Activated CD4-positive, alpha-beta memory T cell treated with anti-CD3 and anti-CD28 coated beads for 36 hours (primary cell): ENCODE measurements at regions not wholly inside any gene's neighbourhood (a gene's known extent, or its start where the extent isn't known, plus 50 kb on each side); places are given as distances from the start of the nearest gene placed in this dataset.

Experiments used
- CTCF ChIA-PET: fragments of 350-600 bp; sonication (Branson Sonifier 250); formaldehyde crosslinking; loops from one replicate; lab custom pipeline; 2021; ENCODE audit warnings: antibody characterized with exemption, inconsistent platforms; lab: Charles Lee
- POLR2A ChIA-PET: fragments of 350-600 bp; sonication (Branson Sonifier 250); formaldehyde crosslinking; loops from one replicate; lab custom pipeline; 2021; ENCODE audit warnings: antibody characterized with exemption; lab: Charles Lee
- DNase-seq: peaks from one replicate; pipeline ENCODE4 v3.0.0-alpha.2; 2020
- H3K27ac Mint-ChIP-seq: one replicate; pipeline ENCODE4 v1.8.0; 2021; ENCODE audit warnings: mixed read lengths
- H3K27me3 Mint-ChIP-seq: one replicate; pipeline ENCODE4 v1.8.0; 2021; ENCODE audit warnings: mixed read lengths
- H3K36me3 Mint-ChIP-seq: one replicate; pipeline ENCODE4 v1.8.0; 2021; ENCODE audit warnings: mixed read lengths
- H3K4me1 Mint-ChIP-seq: one replicate; pipeline ENCODE4 v1.8.0; 2021; ENCODE audit warnings: low read depth, mixed read lengths
- H3K4me3 Mint-ChIP-seq: one replicate; pipeline ENCODE4 v1.8.0; 2021; ENCODE audit warnings: mild to moderate bottlenecking, mixed read lengths
- H3K9me3 Mint-ChIP-seq: one replicate; pipeline ENCODE4 v1.8.0; 2021; ENCODE audit warnings: mixed read lengths
- intact Hi-C: fragments of 100-400 bp; cut with micrococcal nuclease; formaldehyde crosslinking; loops from one replicate; pipeline ENCODE4 v1.15.1; 2023

GRCh38 chr4:32268863-32269262, 1548.7 kb downstream of the PCDH7 start:
- intact Hi-C loops: no loop called here
- no peak overlapping the region for H3K4me3 Mint-ChIP-seq
- no peak overlapping the region for H3K27ac Mint-ChIP-seq
- ChIA-PET POLR2A (no interaction called here), CTCF (no interaction called here)
- no peak for DNase-seq
- peaks cover 22% of the 10 kb centered on the region for H3K9me3 Mint-ChIP-seq
- no peaks in the 10 kb centered on the region for H3K27me3 Mint-ChIP-seq
- H3K4me1 Mint-ChIP-seq: no peaks in the 10 kb centered on the region
- no peaks in the 10 kb centered on the region for H3K36me3 Mint-ChIP-seq

- DNase-seq: no peak
- H3K4me3 Mint-ChIP-seq: no peak overlapping the region
- intact Hi-C loops: no loop called here
- no peaks in the 10 kb centered on the region for H3K27me3 Mint-ChIP-seq
- no peaks in the 10 kb centered on the region for H3K4me1 Mint-ChIP-seq
- ChIA-PET CTCF (no interaction called here), POLR2A (no interaction called here)
- H3K36me3 Mint-ChIP-seq: no peaks in the 10 kb centered on the region
- H3K9me3 Mint-ChIP-seq: peaks cover 10% of the 10 kb centered on the region
- no peak overlapping the region for H3K27ac Mint-ChIP-seq
These were observed 1569.9 kb downstream of the PCDH7 start for GRCh38 chr4:32290102-32290501.

- no peak for DNase-seq
- Mint-ChIP-seq H3K9me3 (peaks cover 6% of the 10 kb centered on the region), H3K27ac (no peak overlapping the region), H3K4me3 (no peak overlapping the region), H3K27me3 (no peaks in the 10 kb centered on the region), H3K36me3 (no peaks in the 10 kb centered on the region), H3K4me1 (no peaks in the 10 kb centered on the region)
- CTCF ChIA-PET: no interaction called here
- POLR2A ChIA-PET: no interaction called here
- intact Hi-C loops: no loop called here
These were observed 1598.8 kb downstream of the PCDH7 start for GRCh38 chr4:32318926-32319325.

- POLR2A ChIA-PET: no interaction called here
- Mint-ChIP-seq H3K4me1 (no peaks in the 10 kb centered on the region), H3K9me3 (peaks cover 18% of the 10 kb centered on the region), H3K4me3 (no peak overlapping the region), H3K27me3 (no peaks in the 10 kb centered on the region), H3K27ac (no peak overlapping the region), H3K36me3 (no peaks in the 10 kb centered on the region)
- CTCF ChIA-PET: no interaction called here
- intact Hi-C loops: no loop called here
- no peak for DNase-seq
These were observed 1601.3 kb downstream of the PCDH7 start for GRCh38 chr4:32321421-32321820.

GRCh38 chr4:32334759-32335158, 1614.6 kb downstream of the PCDH7 start:
- no peaks in the 10 kb centered on the region for H3K36me3 Mint-ChIP-seq
- no peak for DNase-seq
- H3K27me3 Mint-ChIP-seq: no peaks in the 10 kb centered on the region
- peaks cover 10% of the 10 kb centered on the region for H3K9me3 Mint-ChIP-seq
- intact Hi-C loops: no loop called here
- no peak overlapping the region for H3K4me3 Mint-ChIP-seq
- no peaks in the 10 kb centered on the region for H3K4me1 Mint-ChIP-seq
- ChIA-PET POLR2A (no interaction called here), CTCF (no interaction called here)
- H3K27ac Mint-ChIP-seq: no peak overlapping the region

GRCh38 chr4:32337403-32337802, 1617.2 kb downstream of the PCDH7 start:
- POLR2A ChIA-PET: no interaction called here

GRCh38 chr4:32340591-32340990, 1620.4 kb downstream of the PCDH7 start:
- H3K36me3 Mint-ChIP-seq: no peaks in the 10 kb centered on the region
- H3K4me1 Mint-ChIP-seq: no peaks in the 10 kb centered on the region
- ChIA-PET CTCF (no interaction called here), POLR2A (no interaction called here)
- peaks cover 3% of the 10 kb centered on the region for H3K9me3 Mint-ChIP-seq
- H3K4me3 Mint-ChIP-seq: no peak overlapping the region
- no peak for DNase-seq
- intact Hi-C loops: no loop called here
- H3K27ac Mint-ChIP-seq: no peak overlapping the region
- H3K27me3 Mint-ChIP-seq: no peaks in the 10 kb centered on the region

More at GRCh38 chr4:32337403-32337802, 1617.2 kb downstream of the PCDH7 start:
- Mint-ChIP-seq H3K9me3 (peaks cover 7% of the 10 kb centered on the region), H3K4me3 (no peak overlapping the region), H3K4me1 (no peaks in the 10 kb centered on the region), H3K27me3 (no peaks in the 10 kb centered on the region), H3K36me3 (no peaks in the 10 kb centered on the region), H3K27ac (no peak overlapping the region)
- DNase-seq: no peak
- intact Hi-C loops: no loop called here
- CTCF ChIA-PET: no interaction called here

GRCh38 chr4:32341342-32341741, 1621.2 kb downstream of the PCDH7 start:
- no peaks in the 10 kb centered on the region for H3K4me1 Mint-ChIP-seq
- DNase-seq: no peak
- peaks cover 3% of the 10 kb centered on the region for H3K9me3 Mint-ChIP-seq
- POLR2A ChIA-PET: no interaction called here
- CTCF ChIA-PET: no interaction called here
- no peaks in the 10 kb centered on the region for H3K36me3 Mint-ChIP-seq
- intact Hi-C loops: no loop called here
- no peak overlapping the region for H3K4me3 Mint-ChIP-seq
- no peak overlapping the region for H3K27ac Mint-ChIP-seq
- H3K27me3 Mint-ChIP-seq: no peaks in the 10 kb centered on the region

- DNase-seq: no peak
- no peak overlapping the region for H3K27ac Mint-ChIP-seq
- H3K36me3 Mint-ChIP-seq: no peaks in the 10 kb centered on the region
- CTCF ChIA-PET: no interaction called here
- H3K4me3 Mint-ChIP-seq: no peak overlapping the region
- POLR2A ChIA-PET: no interaction called here
- no peaks in the 10 kb centered on the region for H3K4me1 Mint-ChIP-seq
- no peaks in the 10 kb centered on the region for H3K27me3 Mint-ChIP-seq
- peaks cover 3% of the 10 kb centered on the region for H3K9me3 Mint-ChIP-seq
- intact Hi-C loops: no loop called here
These were observed 1621.9 kb downstream of the PCDH7 start for GRCh38 chr4:32342054-32342453.

GRCh38 chr4:32349026-32349425, 1628.9 kb downstream of the PCDH7 start:
- Mint-ChIP-seq H3K9me3 (peaks cover 5% of the 10 kb centered on the region), H3K36me3 (no peaks in the 10 kb centered on the region), H3K27ac (no peak overlapping the region), H3K27me3 (no peaks in the 10 kb centered on the region), H3K4me1 (no peaks in the 10 kb centered on the region), H3K4me3 (no peak overlapping the region)
- ChIA-PET POLR2A (no interaction called here), CTCF (no interaction called here)
- intact Hi-C loops: no loop called here
- DNase-seq: no peak

GRCh38 chr4:32374206-32374605, 1654.0 kb downstream of the PCDH7 start:
- H3K9me3 Mint-ChIP-seq: peaks cover 6% of the 10 kb centered on the region
- no peaks in the 10 kb centered on the region for H3K4me1 Mint-ChIP-seq
- CTCF ChIA-PET: interaction anchor here (0.6 kb wide), 1 partner anchor 70 kb away, joined by 4 read pairs; no protein-coding TSS in a partner anchor
- H3K27me3 Mint-ChIP-seq: no peaks in the 10 kb centered on the region
- H3K36me3 Mint-ChIP-seq: no peaks in the 10 kb centered on the region
- H3K27ac Mint-ChIP-seq: no peak overlapping the region
- intact Hi-C loops: no loop called here
- DNase-seq: no peak
- H3K4me3 Mint-ChIP-seq: no peak overlapping the region
- POLR2A ChIA-PET: no interaction called here

- ChIA-PET CTCF (no interaction called here), POLR2A (no interaction called here)
- no peaks in the 10 kb centered on the region for H3K4me1 Mint-ChIP-seq
- H3K4me3 Mint-ChIP-seq: no peak overlapping the region
- no peak overlapping the region for H3K27ac Mint-ChIP-seq
- H3K9me3 Mint-ChIP-seq: peaks cover 10% of the 10 kb centered on the region
- DNase-seq: no peak
- intact Hi-C loops: no loop called here
- H3K27me3 Mint-ChIP-seq: no peaks in the 10 kb centered on the region
- no peaks in the 10 kb centered on the region for H3K36me3 Mint-ChIP-seq
These were observed 1673.6 kb downstream of the PCDH7 start for GRCh38 chr4:32393806-32394205.

GRCh38 chr4:32394255-32394654, 1674.1 kb downstream of the PCDH7 start:
- intact Hi-C loops: no loop called here
- Mint-ChIP-seq H3K9me3 (peaks cover 10% of the 10 kb centered on the region), H3K27me3 (no peaks in the 10 kb centered on the region), H3K27ac (no peak overlapping the region), H3K4me1 (no peaks in the 10 kb centered on the region), H3K4me3 (no peak overlapping the region), H3K36me3 (no peaks in the 10 kb centered on the region)
- DNase-seq: no peak
- ChIA-PET CTCF (no interaction called here), POLR2A (no interaction called here)
